Cardiac fibroblast (primary cell): ENCODE measurements at regions not wholly inside any gene's neighbourhood (a gene's known extent, or its start where the extent isn't known, plus 50 kb on each side); places are given as distances from the start of the nearest gene placed in this dataset.
A peak's percentile ranks its signal among the peaks of the same experiment; 100 is the strongest.

Experiments
- DNase-seq, 2 donors: peaks; one replicate each; pipeline versions ENCODE4 v3.0.0 to v3.0.0-alpha.2; 2010; ENCODE audit warnings: low read depth in 2 of 2
- H3K4me3 ChIP-seq, 2 donors: replicated peaks in 1 of 2; 1 replicate in 1 of 2; 2 replicates in 1 of 2; pipeline ENCODE4 v1.5.1; 2011; ENCODE audit warnings: low read depth in 2 of 2, low read length in 2 of 2, mild to moderate bottlenecking in 2 of 2, moderate library complexity in 1 of 2
- TF ChIP-seq, protein P1 (sequence below): IDR thresholded peaks from one replicate; pipeline ENCODE4 v1.5.1; 2011; ENCODE audit warnings: low read depth, mild to moderate bottlenecking, low read length, inconsistent platforms

DNA sequence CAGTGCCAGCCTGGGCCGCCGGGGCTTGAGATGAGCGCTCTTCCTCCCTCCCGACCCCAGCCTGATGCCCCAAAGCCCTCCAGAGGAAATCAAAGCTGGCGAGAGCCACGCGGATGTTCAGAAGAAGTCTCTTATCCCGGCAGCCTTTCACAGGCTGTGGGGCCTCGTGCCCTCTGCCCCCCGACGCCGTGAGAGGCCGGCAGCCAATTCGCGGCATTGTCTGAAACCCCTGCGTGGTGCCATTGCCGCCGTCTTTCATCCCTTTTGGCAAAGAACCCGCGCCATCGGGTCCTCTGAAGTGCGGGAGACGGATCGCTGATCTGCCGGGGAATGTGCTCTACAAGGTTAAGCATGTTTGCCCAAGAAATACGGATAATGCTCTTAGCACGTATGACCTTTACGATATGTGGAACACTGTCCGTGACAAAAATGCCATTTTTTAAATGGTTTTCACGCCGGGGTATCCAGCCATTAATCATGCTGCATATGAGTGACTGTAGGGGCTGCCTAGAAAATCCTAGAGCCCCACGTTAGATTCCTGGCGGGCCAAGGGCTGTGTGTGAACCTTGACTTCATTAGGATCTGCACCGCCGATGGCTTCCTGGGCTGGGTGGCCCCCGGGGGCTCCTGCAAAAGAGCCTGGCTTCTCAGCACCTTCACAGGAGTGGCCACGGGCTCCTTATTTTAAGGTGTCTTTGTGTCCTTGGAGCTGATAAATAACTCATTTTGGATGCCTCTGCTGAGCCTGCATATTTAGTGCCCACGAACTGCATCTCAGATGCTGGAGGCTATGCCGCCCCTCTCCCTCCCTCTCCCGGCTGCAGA lies 165.1 kb upstream of the TNRC6C start:
- H3K4me3 ChIP-seq: no peak overlapping the region
- TF ChIP-seq, protein P1, sequence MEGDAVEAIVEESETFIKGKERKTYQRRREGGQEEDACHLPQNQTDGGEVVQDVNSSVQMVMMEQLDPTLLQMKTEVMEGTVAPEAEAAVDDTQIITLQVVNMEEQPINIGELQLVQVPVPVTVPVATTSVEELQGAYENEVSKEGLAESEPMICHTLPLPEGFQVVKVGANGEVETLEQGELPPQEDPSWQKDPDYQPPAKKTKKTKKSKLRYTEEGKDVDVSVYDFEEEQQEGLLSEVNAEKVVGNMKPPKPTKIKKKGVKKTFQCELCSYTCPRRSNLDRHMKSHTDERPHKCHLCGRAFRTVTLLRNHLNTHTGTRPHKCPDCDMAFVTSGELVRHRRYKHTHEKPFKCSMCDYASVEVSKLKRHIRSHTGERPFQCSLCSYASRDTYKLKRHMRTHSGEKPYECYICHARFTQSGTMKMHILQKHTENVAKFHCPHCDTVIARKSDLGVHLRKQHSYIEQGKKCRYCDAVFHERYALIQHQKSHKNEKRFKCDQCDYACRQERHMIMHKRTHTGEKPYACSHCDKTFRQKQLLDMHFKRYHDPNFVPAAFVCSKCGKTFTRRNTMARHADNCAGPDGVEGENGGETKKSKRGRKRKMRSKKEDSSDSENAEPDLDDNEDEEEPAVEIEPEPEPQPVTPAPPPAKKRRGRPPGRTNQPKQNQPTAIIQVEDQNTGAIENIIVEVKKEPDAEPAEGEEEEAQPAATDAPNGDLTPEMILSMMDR: no peak
- no peak for DNase-seq

DNA sequence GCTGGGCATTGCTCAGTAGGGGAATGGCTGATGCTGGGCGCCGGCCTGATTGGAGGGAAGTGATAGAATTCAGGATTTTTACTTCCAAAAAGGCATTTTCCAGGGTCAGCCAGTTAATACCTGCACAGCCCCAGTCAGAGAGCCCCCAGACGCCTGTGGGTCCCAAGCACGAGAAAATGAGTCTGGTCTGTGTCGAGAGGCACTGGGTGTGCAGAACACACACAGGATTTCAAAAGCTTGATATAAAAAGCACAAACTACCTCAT lies 164.6 kb upstream of the TNRC6C start:
- no peak for DNase-seq

DNA sequence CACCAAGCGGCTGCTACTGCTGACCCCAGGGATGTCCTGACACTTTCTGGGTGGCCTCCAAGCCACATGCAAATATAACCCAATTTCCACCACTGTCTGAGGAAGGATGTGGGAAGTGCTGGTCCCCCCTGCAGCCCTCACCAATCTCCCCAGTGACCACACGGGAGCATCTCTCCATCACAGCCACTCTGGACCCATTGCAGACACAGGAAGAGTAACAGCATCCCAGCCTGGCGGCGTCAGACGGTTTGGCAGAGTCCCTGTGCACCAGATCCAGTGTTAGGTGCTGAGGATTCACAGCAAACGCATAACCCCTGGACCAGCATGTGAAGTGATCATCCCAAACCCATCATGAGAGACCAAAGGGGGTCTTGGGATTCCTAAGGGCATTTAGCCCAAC lies 163.7 kb upstream of the TNRC6C start:
- no peak for DNase-seq
- no peak overlapping the region for H3K4me3 ChIP-seq
- TF ChIP-seq, protein P1: no peak

More for the DNA sequence above, 164.6 kb upstream of the TNRC6C start:
- TF ChIP-seq, protein P1: no peak
- no peak overlapping the region for H3K4me3 ChIP-seq

GRCh38 chr17:77795685-77796084 lies 162.8 kb upstream of the TNRC6C start:
- DNase-seq: no peak
- TF ChIP-seq, protein P1: no peak
- H3K4me3 ChIP-seq: no peak overlapping the region

GRCh38 chr17:77796176-77796860 lies 162.2 kb upstream of the TNRC6C start:
- DNase-seq: peak in 1 of 2 donors; percentile 61
- H3K4me3 ChIP-seq: no peak overlapping the region
- TF ChIP-seq, protein P1: no peak

- TF ChIP-seq, protein P1: no peak
- DNase-seq: no peak
- no peak overlapping the region for H3K4me3 ChIP-seq
Observed at GRCh38 chr17:77798031-77798430, 160.5 kb upstream of the TNRC6C start.
